K562 (cell line): ENCODE measurements at regions not wholly inside any gene's neighbourhood (a gene's known extent, or its start where the extent isn't known, plus 50 kb on each side); places are given as distances from the start of the nearest gene placed in this dataset.
"Not testable (repeated sequence)": the region's sequence is repeated elsewhere in the genome, so short reads cannot be mapped to it uniquely, and the experiment has no call there.

Experiments used
- ATAC-seq: fragments of 200-7000 bp; cut with Tn5 transposase; 3 replicates; pipeline ENCODE4 v1.9.1; 2020; ENCODE audit warnings: moderate library complexity
- BruUV-seq: library from RNA; stranded (reverse); fragments of 400-500 nt; replicated peaks from 2 replicates; lab custom pipeline; 2021; lab: Mats Ljungman, UMichigan
- CTCF ChIA-PET: fragments of 300-600 bp; formaldehyde crosslinking; extraction: SDS; loops from one replicate; lab custom pipeline; 2021; ENCODE audit warnings: low intra/inter-chr PET ratio; lab: Yijun Ruan, JAX
- POLR2A ChIA-PET: fragments of 300-600, 350-650 bp; sonication (Branson Sonifier 250); formaldehyde crosslinking; extraction: SDS; loops from one replicate; lab custom pipeline; 2021; ENCODE audit warnings: antibody characterized with exemption, inconsistent platforms; lab: Yijun Ruan, JAX
- DNase-seq, 4 experiments: peaks; one replicate each; pipeline versions ENCODE4 v3.0.0 to v3.0.0-alpha.2; 2011 to 2018; ENCODE audit warnings: low spot score in 3 of 4, mixed read lengths in 3 of 4; ENCODE audit errors: extremely low read depth in 1 of 4
- FAIRE-seq: peaks from 2 replicates; lab custom pipeline; 2011; peaks lifted over from hg19 to GRCh38; lab: Jason Lieb, UNC
- H2AFZ ChIP-seq: 2 replicates; pipeline ENCODE4 v1.6.0; 2011; ENCODE audit warnings: low read depth, low read length, control low read depth, inconsistent platforms
- H3K27ac ChIP-seq: fragments of 200-600 bp; 3 replicates; pipeline ENCODE4 v1.8.0; 2011; ENCODE audit warnings: low read depth, mild to moderate bottlenecking, control low read depth, inconsistent platforms, low read length, moderate library complexity, mixed read lengths; ENCODE audit errors: extremely low read depth
- H3K27me3 ChIP-seq, 2 experiments: fragments of 300-600 bp in 1 of 2; 2 replicates in 1 of 2; 3 replicates in 1 of 2; pipeline versions ENCODE4 v1.6.0 to v1.8.0; 2011; ENCODE audit warnings: inconsistent platforms in 2 of 2, low read length in 2 of 2, mild to moderate bottlenecking in 1 of 2, mixed read lengths in 1 of 2, moderate library complexity in 1 of 2; ENCODE audit not compliant: control insufficient read depth in 2 of 2, insufficient read depth in 2 of 2
- H3K36me3 ChIP-seq: fragments of 300-600 bp; 3 replicates; pipeline ENCODE4 v1.8.0; 2011; ENCODE audit warnings: mild to moderate bottlenecking, low read length, inconsistent platforms; ENCODE audit not compliant: control insufficient read depth, insufficient read depth
- H3K4me1 ChIP-seq, 2 experiments: fragments of 200-600 bp in 1 of 2; replicated peaks in 1 of 2; 2 replicates in 1 of 2; 3 replicates in 1 of 2; pipeline versions ENCODE4 v1.5.1 to v1.8.0; 2011; ENCODE audit warnings: inconsistent platforms in 2 of 2, low read length in 2 of 2, mild to moderate bottlenecking in 1 of 2, mixed read lengths in 1 of 2, moderate library complexity in 1 of 2; ENCODE audit not compliant: control insufficient read depth in 2 of 2, insufficient read depth in 2 of 2
- H3K4me2 ChIP-seq: 2 replicates; pipeline ENCODE4 v1.6.1; 2011; ENCODE audit warnings: low read length, control low read depth, inconsistent platforms, mixed read lengths; ENCODE audit not compliant: insufficient read depth
- H3K4me3 ChIP-seq: fragments of 200-600 bp; sonication (generic), shearing (Covaris generic); 2 replicates; pipeline ENCODE4 v1.5.1; 2016; ENCODE audit warnings: control low read depth, inconsistent platforms
- H3K79me2 ChIP-seq: fragments of 200-600 bp; 3 replicates; pipeline ENCODE4 v1.8.0; 2011; ENCODE audit warnings: low read length, inconsistent platforms; ENCODE audit not compliant: control insufficient read depth, insufficient read depth
- H3K9ac ChIP-seq, 2 experiments: 2 replicates each; pipeline versions ENCODE4 v1.6.0 to v1.6.1; 2011; ENCODE audit warnings: low read depth in 2 of 2, low read length in 2 of 2, control low read depth in 1 of 2, inconsistent platforms in 1 of 2, mild to moderate bottlenecking in 1 of 2, mixed read lengths in 1 of 2; ENCODE audit not compliant: insufficient read depth in 1 of 2
- H3K9me1 ChIP-seq: one replicate; pipeline ENCODE4 v1.6.0; 2011; ENCODE audit warnings: inconsistent platforms, mild to moderate bottlenecking, low read length, moderate library complexity; ENCODE audit not compliant: control insufficient read depth, insufficient read depth
- H3K9me3 ChIP-seq: replicated peaks from 2 replicates; pipeline ENCODE4 v1.5.1; 2011; ENCODE audit warnings: low read depth, low read length, inconsistent platforms; ENCODE audit not compliant: control insufficient read depth, insufficient read depth
- H4K20me1 ChIP-seq: replicated peaks from 2 replicates; pipeline ENCODE4 v1.6.1; 2011; ENCODE audit warnings: low read length, inconsistent platforms, mixed read lengths; ENCODE audit not compliant: control insufficient read depth, insufficient read depth
- BCLAF1 ChIP-seq, 2 experiments: fragments of 450-650 bp in 1 of 2; IDR thresholded peaks; 2 replicates each; pipeline ENCODE4 v1.6.1; 2011 to 2017; ENCODE audit warnings: low read depth in 2 of 2, antibody characterized with exemption in 1 of 2, borderline replicate concordance in 1 of 2, low read length in 1 of 2, mild to moderate bottlenecking in 1 of 2, mixed read lengths in 1 of 2; ENCODE audit not compliant: control insufficient read depth in 1 of 2
- ELF1 ChIP-seq: fragments of 200-800 bp; sonication (Bioruptor generic); IDR thresholded peaks from 2 replicates; pipeline ENCODE4 v1.6.1; 2016; ENCODE audit warnings: missing genetic modification characterization, missing compliant biosample characterization
- HMG20A ChIP-seq: fragments of 450-650 bp; formaldehyde crosslinking; conservative IDR thresholded peaks from 2 replicates; pipeline ENCODE4 v1.4.0; 2020; ENCODE audit warnings: mild to moderate bottlenecking, mixed read lengths
- NR3C1 ChIP-seq: sonication (generic); formaldehyde crosslinking; IDR thresholded peaks from 2 replicates; pipeline ENCODE4 v1.8.1; 2022; ENCODE audit warnings: missing genetic modification reagents
- SMAD2 ChIP-seq: fragments of 150-350 bp; IDR thresholded peaks from 2 replicates; pipeline ENCODE4 v1.6.1; 2014; ENCODE audit warnings: low read depth, mild to moderate bottlenecking, low read length
- UBTF ChIP-seq, 2 experiments: IDR thresholded peaks; 2 replicates each; pipeline ENCODE4 v1.6.1; 2012; ENCODE audit warnings: improper control_type of control experiment in 2 of 2, low read depth in 2 of 2, low read length in 2 of 2, borderline replicate concordance in 1 of 2
- WGBS: fragments of 100-300 bp; shearing (Covaris generic); methylation state at CpG from one replicate; pipeline ENCODE4 v1.1.6; 2016; ENCODE audit warnings: low coverage, mixed read lengths; ENCODE audit not compliant: insufficient coverage; ENCODE audit errors: missing lambda C conversion rate; 5-methylcytosine and 5-hydroxymethylcytosine counted together
- in situ Hi-C: fragments of 300-500 bp; cut with MboI; formaldehyde crosslinking; loops from 4 replicates; pipeline ENCODE4 v1.15.0; 2018; ENCODE audit warnings: inconsistent platforms, mixed read lengths
- intact Hi-C: fragments of 100-400 bp; cut with micrococcal nuclease; formaldehyde crosslinking; loops from 2 replicates; pipeline ENCODE4 v1.14.2; 2022

GRCh38 chr14:101294136-101294535 lies 267.2 kb upstream of the DIO3 start:
- 0% methylated on average over 1 of the region's 1 CpG for WGBS
- TF ChIP-seq UBTF (IDR thresholded peaks at IDR 0.05; ENCODE audit: borderline replicate concordance in 1 of 2, low read depth in 2 of 2, low read length in 2 of 2) (no peak), NR3C1 (CRISPR knock-in tag) (no peak), SMAD2 (no peak), BCLAF1 (IDR thresholded peaks at IDR 0.05; ENCODE audit: borderline replicate concordance in 1 of 2, control insufficient read depth in 1 of 2, low read depth in 2 of 2, low read length in 1 of 2) (no peak), ELF1 (no peak), HMG20A (CRISPR knock-in tag) (no peak)
- in situ Hi-C loops (no loop called here), intact Hi-C loops (no loop called here)
- no peak for ATAC-seq
- Histone ChIP-seq H2AFZ (no peak overlapping the region), H3K4me2 (no peak overlapping the region), H3K27me3 (peaks cover 0 to 12% of the 10 kb centered on the region in 2 experiments; a peak in 2 of 5 replicates), H3K36me3 (no peaks in the 10 kb centered on the region), H3K9me3 (no peaks in the 10 kb centered on the region), H3K9ac (no peak overlapping the region), H3K9me1 (no peaks in the 10 kb centered on the region), H3K4me3 (no peak overlapping the region), H3K79me2 (no peaks in the 10 kb centered on the region), H3K27ac (no peak overlapping the region), H3K4me1 (no peaks in the 10 kb centered on the region), H4K20me1 (no peaks in the 10 kb centered on the region)
- ChIA-PET CTCF (no interaction called here), POLR2A (no interaction called here)
- no TSS peak for BruUV-seq
- no peak for FAIRE-seq
- no peak for DNase-seq

GRCh38 chr14:101299781-101300180 lies 261.5 kb upstream of the DIO3 start:
- H3K4me2 ChIP-seq, H3K9me1 ChIP-seq, H3K27ac ChIP-seq, CTCF ChIA-PET, BruUV-seq, H4K20me1 ChIP-seq, H3K79me2 ChIP-seq, H2AFZ ChIP-seq, H3K4me1 ChIP-seq, H3K9ac ChIP-seq, in situ Hi-C loops, FAIRE-seq, H3K36me3 ChIP-seq, intact Hi-C loops, DNase-seq, H3K27me3 ChIP-seq, H3K9me3 ChIP-seq, H3K4me3 ChIP-seq, ATAC-seq: not testable (repeated sequence)
- POLR2A ChIA-PET: interaction anchor here (0.7 kb wide), 1 partner anchor 141 kb away, joined by 3 read pairs; no protein-coding TSS in a partner anchor
- 0% methylated on average over 4 of the region's 4 CpGs for WGBS
